GM12878 (cell line): ENCODE measurements at regions not wholly inside any gene's neighbourhood (a gene's known extent, or its start where the extent isn't known, plus 50 kb on each side); places are given as distances from the start of the nearest gene placed in this dataset.

Experiments
- ATAC-seq: fragments of 200-7000 bp; cut with Tn5 transposase; 3 replicates; pipeline ENCODE4 v1.9.1; 2020; ENCODE audit warnings: mild to moderate bottlenecking, moderate library complexity
- BruUV-seq: library from RNA; stranded (reverse); fragments of 400-500 nt; replicated peaks from 2 replicates; lab custom pipeline; 2021; lab: Mats Ljungman, UMichigan
- CTCF ChIA-PET: fragments of 300-600 bp; sonication (Branson Sonifier 250); formaldehyde crosslinking; extraction: SDS; loops from one replicate; lab custom pipeline; 2021; ENCODE audit warnings: inconsistent platforms; lab: Yijun Ruan, JAX
- POLR2A ChIA-PET: fragments of 350-600 bp; formaldehyde crosslinking; extraction: SDS; loops from one replicate; lab custom pipeline; 2021; ENCODE audit warnings: inconsistent platforms; lab: Charles Lee
- RAD21 ChIA-PET: fragments of 300-600 bp; sonication (Branson Sonifier 250); formaldehyde crosslinking; loops from one replicate; lab custom pipeline; 2023; ENCODE audit warnings: antibody characterized with exemption; ENCODE audit not compliant: unreplicated experiment; lab: Charles Lee
- SMC1A ChIA-PET: fragments of 300-600 bp; sonication (Branson Sonifier 250); formaldehyde crosslinking; loops from one replicate; lab custom pipeline; 2023; ENCODE audit not compliant: unreplicated experiment, uncharacterized antibody; lab: Charles Lee
- DNase-seq: peaks from one replicate; pipeline ENCODE4 v3.0.0-alpha.2; 2011; ENCODE audit warnings: low read depth, low spot score
- FAIRE-seq: peaks from 3 replicates; lab custom pipeline; 2011; peaks lifted over from hg19 to GRCh38; lab: Jason Lieb, UNC
- H2AFZ ChIP-seq: 2 replicates; pipeline ENCODE4 v1.6.0; 2011; ENCODE audit warnings: low read depth, low read length, control low read depth; ENCODE audit not compliant: control insufficient read depth
- H3K27ac ChIP-seq: 2 replicates; pipeline ENCODE4 v1.5.1; 2011; ENCODE audit warnings: control low read depth; ENCODE audit not compliant: control insufficient read depth, insufficient read depth
- H3K27me3 ChIP-seq, 2 experiments: replicated peaks in 1 of 2; 2 replicates each; pipeline versions ENCODE4 v1.6.0 to v1.6.1; 2011; ENCODE audit warnings: low read length in 1 of 2; ENCODE audit not compliant: control insufficient read depth in 2 of 2, insufficient read depth in 2 of 2
- H3K36me3 ChIP-seq, 2 experiments: 2 replicates each; pipeline ENCODE4 v1.5.1; 2011; ENCODE audit warnings: low read length in 1 of 2; ENCODE audit not compliant: control insufficient read depth in 2 of 2, insufficient read depth in 2 of 2
- H3K4me1 ChIP-seq: 2 replicates; pipeline ENCODE4 v1.6.1; 2011; ENCODE audit warnings: mild to moderate bottlenecking, low read length, moderate library complexity, mixed read lengths; ENCODE audit not compliant: control insufficient read depth, insufficient read depth
- H3K4me2 ChIP-seq: 2 replicates; pipeline ENCODE4 v1.6.0; 2011; ENCODE audit warnings: control low read depth; ENCODE audit not compliant: control insufficient read depth, insufficient read depth
- H3K4me3 ChIP-seq: fragments of 200-600 bp; sonication (generic); 2 replicates; pipeline ENCODE4 v1.5.1; 2016
- H3K79me2 ChIP-seq: 2 replicates; pipeline ENCODE4 v1.6.0; 2011; ENCODE audit warnings: low read length; ENCODE audit not compliant: control insufficient read depth, insufficient read depth
- H3K9ac ChIP-seq: 2 replicates; pipeline ENCODE4 v1.8.0; 2011; ENCODE audit warnings: low read length, control low read depth, mixed read lengths; ENCODE audit not compliant: control insufficient read depth, insufficient read depth
- H3K9me3 ChIP-seq: replicated peaks from 3 replicates; pipeline ENCODE4 v1.5.1; 2011; ENCODE audit warnings: mild to moderate bottlenecking, low read length; ENCODE audit not compliant: control insufficient read depth, insufficient read depth
- H4K20me1 ChIP-seq: 2 replicates; pipeline ENCODE4 v1.6.0; 2011; ENCODE audit not compliant: control insufficient read depth, insufficient read depth
- CHD1 ChIP-seq: IDR thresholded peaks from 2 replicates; pipeline ENCODE4 v1.6.1; 2012; ENCODE audit warnings: low read depth, low read length, improper control_type of control experiment
- CREM ChIP-seq: IDR thresholded peaks from 2 replicates; pipeline ENCODE4 v1.6.1; 2014; ENCODE audit warnings: antibody characterized with exemption, low read depth
- EED ChIP-seq: sonication (generic); IDR thresholded peaks from 2 replicates; pipeline ENCODE4 v1.6.1; 2016; ENCODE audit warnings: antibody characterized with exemption, low read depth
- FOXM1 ChIP-seq: IDR thresholded peaks from 2 replicates; pipeline ENCODE4 v1.6.1; 2012; ENCODE audit warnings: low read depth, mild to moderate bottlenecking, inconsistent platforms, low read length, moderate library complexity
- RCOR1 ChIP-seq: conservative IDR thresholded peaks from 2 replicates; pipeline ENCODE4 v1.6.1; 2012; ENCODE audit warnings: low read depth, low read length, improper control_type of control experiment
- SIX5 ChIP-seq: IDR thresholded peaks from 2 replicates; pipeline ENCODE4 v1.6.1; 2011; ENCODE audit warnings: mild to moderate bottlenecking, low read depth, low read length, moderate library complexity; ENCODE audit not compliant: severe bottlenecking
- SREBF1 ChIP-seq: IDR thresholded peaks from 2 replicates; pipeline ENCODE4 v1.6.1; 2012; ENCODE audit warnings: mild to moderate bottlenecking, low read length
- TARDBP ChIP-seq: IDR thresholded peaks from 2 replicates; pipeline ENCODE4 v1.6.1; 2016; ENCODE audit warnings: borderline replicate concordance
- YY1 ChIP-seq: IDR thresholded peaks from 2 replicates; pipeline ENCODE4 v1.6.1; 2011; ENCODE audit warnings: low read depth, mild to moderate bottlenecking, low read length
- WGBS: methylation state at CpG from one replicate; pipeline ENCODE4 v1.1.6; 2016; ENCODE audit warnings: low lambda C conversion rate; ENCODE audit not compliant: insufficient replicate concordance, insufficient coverage; ENCODE audit errors: missing lambda C conversion rate; 5-methylcytosine and 5-hydroxymethylcytosine counted together
- in situ Hi-C: fragments of 300-500 bp; cut with MboI; formaldehyde crosslinking; loops from 9 replicates; pipeline ENCODE4 v1.14.3; 2018; ENCODE audit warnings: mixed read lengths
- intact Hi-C: fragments of 100-400 bp; cut with micrococcal nuclease; formaldehyde crosslinking; loops from one replicate; pipeline ENCODE4 v1.14.2; 2022; ENCODE audit not compliant: unreplicated experiment
- TF ChIP-seq, protein P1 (sequence below): fragments of 450-650 bp; formaldehyde crosslinking; IDR thresholded peaks from 2 replicates; pipeline ENCODE4 v1.4.0; 2020; ENCODE audit warnings: mild to moderate bottlenecking, moderate library complexity
- TF ChIP-seq, protein P2 (sequence below): IDR thresholded peaks from 2 replicates; pipeline ENCODE4 v1.6.1; 2011; ENCODE audit warnings: low read depth, mild to moderate bottlenecking, low read length, moderate library complexity, borderline replicate concordance; ENCODE audit errors: extremely low read depth
- TF ChIP-seq, protein P3 (sequence below): fragments of 450-650 bp; IDR thresholded peaks from 2 replicates; pipeline ENCODE4 v1.6.1; 2017; ENCODE audit warnings: borderline replicate concordance
- TF ChIP-seq, protein P4 (sequence below): IDR thresholded peaks from 2 replicates; pipeline ENCODE4 v1.6.1; 2011; ENCODE audit warnings: borderline replicate concordance, low read depth, mild to moderate bottlenecking, moderate library complexity, low read length; ENCODE audit not compliant: insufficient read depth, poor library complexity, severe bottlenecking
- TF ChIP-seq, protein P5 (sequence below): IDR thresholded peaks from 2 replicates; pipeline ENCODE4 v1.6.1; 2012; ENCODE audit warnings: low read depth, low read length, improper control_type of control experiment

DNA sequence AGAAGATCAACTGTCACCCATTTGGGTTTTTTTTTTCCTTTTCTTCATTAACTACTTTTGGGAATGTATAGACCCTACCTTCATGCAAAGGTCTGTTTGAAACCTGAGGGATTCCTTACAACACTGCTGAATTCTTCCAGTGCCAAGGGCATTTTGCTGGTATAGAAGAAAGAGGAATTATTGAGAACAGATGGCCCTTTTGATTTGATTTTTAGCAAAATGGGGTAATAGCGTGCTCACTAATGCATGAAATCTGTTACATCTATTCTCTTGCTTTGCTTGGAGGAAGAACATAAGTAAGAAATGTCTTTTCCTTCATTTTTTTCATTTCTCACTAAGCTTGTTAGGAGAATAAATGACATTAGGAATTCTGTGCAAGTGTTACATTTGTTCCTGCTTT is 501.9 kb downstream of the TMEM135 start:
- Histone ChIP-seq H3K4me3 (no peak overlapping the region), H2AFZ (no peak overlapping the region), H3K9me3 (no peaks in the 10 kb centered on the region; the same call in 2 of the 3 replicates), H3K27me3 (no peaks in the 10 kb centered on the region), H3K79me2 (no peaks in the 10 kb centered on the region), H3K9ac (no peak overlapping the region), H3K36me3 (no peaks in the 10 kb centered on the region), H4K20me1 (no peaks in the 10 kb centered on the region), H3K4me1 (no peaks in the 10 kb centered on the region), H3K4me2 (no peak overlapping the region), H3K27ac (no peak overlapping the region)
- FAIRE-seq (no peak), DNase-seq (no peak), ATAC-seq (no peak)
- ChIA-PET CTCF (no interaction called here), SMC1A (no interaction called here), RAD21 (no interaction called here), POLR2A (no interaction called here)
- BruUV-seq: no TSS peak
- intact Hi-C loops (no loop called here), in situ Hi-C loops (no loop called here)
- WGBS: 0% methylated on average over 1 of the region's 1 CpG
- TF ChIP-seq, protein P1, sequence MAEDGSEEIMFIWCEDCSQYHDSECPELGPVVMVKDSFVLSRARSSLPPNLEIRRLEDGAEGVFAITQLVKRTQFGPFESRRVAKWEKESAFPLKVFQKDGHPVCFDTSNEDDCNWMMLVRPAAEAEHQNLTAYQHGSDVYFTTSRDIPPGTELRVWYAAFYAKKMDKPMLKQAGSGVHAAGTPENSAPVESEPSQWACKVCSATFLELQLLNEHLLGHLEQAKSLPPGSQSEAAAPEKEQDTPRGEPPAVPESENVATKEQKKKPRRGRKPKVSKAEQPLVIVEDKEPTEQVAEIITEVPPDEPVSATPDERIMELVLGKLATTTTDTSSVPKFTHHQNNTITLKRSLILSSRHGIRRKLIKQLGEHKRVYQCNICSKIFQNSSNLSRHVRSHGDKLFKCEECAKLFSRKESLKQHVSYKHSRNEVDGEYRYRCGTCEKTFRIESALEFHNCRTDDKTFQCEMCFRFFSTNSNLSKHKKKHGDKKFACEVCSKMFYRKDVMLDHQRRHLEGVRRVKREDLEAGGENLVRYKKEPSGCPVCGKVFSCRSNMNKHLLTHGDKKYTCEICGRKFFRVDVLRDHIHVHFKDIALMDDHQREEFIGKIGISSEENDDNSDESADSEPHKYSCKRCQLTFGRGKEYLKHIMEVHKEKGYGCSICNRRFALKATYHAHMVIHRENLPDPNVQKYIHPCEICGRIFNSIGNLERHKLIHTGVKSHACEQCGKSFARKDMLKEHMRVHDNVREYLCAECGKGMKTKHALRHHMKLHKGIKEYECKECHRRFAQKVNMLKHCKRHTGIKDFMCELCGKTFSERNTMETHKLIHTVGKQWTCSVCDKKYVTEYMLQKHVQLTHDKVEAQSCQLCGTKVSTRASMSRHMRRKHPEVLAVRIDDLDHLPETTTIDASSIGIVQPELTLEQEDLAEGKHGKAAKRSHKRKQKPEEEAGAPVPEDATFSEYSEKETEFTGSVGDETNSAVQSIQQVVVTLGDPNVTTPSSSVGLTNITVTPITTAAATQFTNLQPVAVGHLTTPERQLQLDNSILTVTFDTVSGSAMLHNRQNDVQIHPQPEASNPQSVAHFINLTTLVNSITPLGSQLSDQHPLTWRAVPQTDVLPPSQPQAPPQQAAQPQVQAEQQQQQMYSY (CRISPR knock-in tag): no peak
- TF ChIP-seq, protein P2, sequence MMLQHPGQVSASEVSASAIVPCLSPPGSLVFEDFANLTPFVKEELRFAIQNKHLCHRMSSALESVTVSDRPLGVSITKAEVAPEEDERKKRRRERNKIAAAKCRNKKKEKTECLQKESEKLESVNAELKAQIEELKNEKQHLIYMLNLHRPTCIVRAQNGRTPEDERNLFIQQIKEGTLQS: no peak
- TF ChIP-seq YY1: no peak
- TF ChIP-seq, protein P3, sequence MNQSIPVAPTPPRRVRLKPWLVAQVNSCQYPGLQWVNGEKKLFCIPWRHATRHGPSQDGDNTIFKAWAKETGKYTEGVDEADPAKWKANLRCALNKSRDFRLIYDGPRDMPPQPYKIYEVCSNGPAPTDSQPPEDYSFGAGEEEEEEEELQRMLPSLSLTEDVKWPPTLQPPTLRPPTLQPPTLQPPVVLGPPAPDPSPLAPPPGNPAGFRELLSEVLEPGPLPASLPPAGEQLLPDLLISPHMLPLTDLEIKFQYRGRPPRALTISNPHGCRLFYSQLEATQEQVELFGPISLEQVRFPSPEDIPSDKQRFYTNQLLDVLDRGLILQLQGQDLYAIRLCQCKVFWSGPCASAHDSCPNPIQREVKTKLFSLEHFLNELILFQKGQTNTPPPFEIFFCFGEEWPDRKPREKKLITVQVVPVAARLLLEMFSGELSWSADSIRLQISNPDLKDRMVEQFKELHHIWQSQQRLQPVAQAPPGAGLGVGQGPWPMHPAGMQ: no peak
- no peak for TF ChIP-seq RCOR1
- no peak for TF ChIP-seq CREM
- TF ChIP-seq SREBF1: no peak
- TF ChIP-seq SIX5: no peak
- no peak for TF ChIP-seq EED
- TF ChIP-seq CHD1: no peak
- TF ChIP-seq, protein P4, sequence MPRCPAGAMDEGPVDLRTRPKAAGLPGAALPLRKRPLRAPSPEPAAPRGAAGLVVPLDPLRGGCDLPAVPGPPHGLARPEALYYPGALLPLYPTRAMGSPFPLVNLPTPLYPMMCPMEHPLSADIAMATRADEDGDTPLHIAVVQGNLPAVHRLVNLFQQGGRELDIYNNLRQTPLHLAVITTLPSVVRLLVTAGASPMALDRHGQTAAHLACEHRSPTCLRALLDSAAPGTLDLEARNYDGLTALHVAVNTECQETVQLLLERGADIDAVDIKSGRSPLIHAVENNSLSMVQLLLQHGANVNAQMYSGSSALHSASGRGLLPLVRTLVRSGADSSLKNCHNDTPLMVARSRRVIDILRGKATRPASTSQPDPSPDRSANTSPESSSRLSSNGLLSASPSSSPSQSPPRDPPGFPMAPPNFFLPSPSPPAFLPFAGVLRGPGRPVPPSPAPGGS: no peak
- TF ChIP-seq, protein P5, sequence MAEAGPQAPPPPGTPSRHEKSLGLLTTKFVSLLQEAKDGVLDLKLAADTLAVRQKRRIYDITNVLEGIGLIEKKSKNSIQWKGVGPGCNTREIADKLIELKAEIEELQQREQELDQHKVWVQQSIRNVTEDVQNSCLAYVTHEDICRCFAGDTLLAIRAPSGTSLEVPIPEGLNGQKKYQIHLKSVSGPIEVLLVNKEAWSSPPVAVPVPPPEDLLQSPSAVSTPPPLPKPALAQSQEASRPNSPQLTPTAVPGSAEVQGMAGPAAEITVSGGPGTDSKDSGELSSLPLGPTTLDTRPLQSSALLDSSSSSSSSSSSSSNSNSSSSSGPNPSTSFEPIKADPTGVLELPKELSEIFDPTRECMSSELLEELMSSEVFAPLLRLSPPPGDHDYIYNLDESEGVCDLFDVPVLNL: no peak
- no peak for TF ChIP-seq TARDBP
- no peak for TF ChIP-seq FOXM1
